NCI-H2227 treated with DMSO at 0.1 percent for 48 hours (cell line): ENCODE measurements at regions not wholly inside any gene's neighbourhood (a gene's known extent, or its start where the extent isn't known, plus 50 kb on each side); places are given as distances from the start of the nearest gene placed in this dataset.

ENCODE experiments used
- DNase-seq: peaks from one replicate; lab custom pipeline; 2025; lab: John Stamatoyannopoulos, UW

DNA sequence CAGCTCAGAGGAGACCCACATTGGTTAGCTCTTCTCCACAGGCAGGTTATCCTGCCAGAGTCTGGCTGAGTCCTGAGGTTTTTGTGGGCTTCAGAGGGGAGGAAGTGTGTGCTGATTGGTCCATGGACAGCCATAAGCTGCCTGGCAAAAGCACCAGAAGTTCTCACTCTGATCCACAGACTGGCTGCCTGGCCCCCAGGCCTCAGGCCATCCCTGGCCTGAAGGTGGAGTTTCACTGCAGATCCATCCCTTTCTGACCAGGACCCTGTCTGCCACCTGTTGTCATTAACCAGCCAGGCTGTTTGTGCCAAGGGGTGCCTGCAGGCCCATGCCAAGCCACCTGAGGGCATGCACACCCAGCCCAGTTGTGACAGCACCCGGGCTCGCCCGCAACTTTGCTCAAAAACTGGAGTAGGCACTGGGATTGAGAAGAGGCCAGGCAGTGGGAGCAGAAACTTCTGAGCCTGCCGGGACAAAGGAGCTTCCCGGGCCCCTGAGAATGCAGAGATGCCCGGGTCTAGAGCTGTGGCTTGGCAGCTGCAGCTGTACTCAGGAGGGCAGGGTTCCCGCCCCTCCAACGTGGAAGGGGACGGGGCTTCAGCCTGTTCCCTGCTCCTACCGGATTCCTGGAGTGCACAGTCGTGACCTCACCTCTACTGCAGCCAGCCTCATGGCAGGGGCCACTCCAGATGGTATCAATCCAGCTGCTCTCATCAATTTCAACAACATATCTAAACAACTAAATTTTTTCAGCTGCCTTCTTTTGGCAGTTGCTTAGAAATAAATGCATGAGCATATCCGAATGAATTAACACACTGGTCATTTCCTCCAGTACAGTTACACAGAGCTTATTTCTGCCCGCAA, 1277.3 kb downstream of the SLC16A7 start:
- DNase-seq: no peak

DNA sequence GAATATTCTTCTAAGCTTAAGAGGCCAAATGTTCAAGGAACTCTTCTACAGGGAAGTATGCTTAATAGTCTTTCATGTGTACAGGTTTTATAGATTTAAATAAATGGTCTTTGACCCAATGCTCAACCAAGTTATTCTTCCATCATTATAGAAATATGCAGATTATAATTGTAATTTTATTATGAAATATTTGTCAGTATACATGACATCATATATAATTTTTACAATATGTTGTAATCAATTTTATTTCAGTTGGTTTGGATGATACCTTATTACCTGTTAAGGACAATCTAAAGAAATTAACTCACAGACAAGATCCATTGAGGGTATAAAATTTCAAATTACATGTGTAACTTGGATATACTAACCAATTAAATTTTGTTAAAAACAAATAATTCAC, 1278.3 kb downstream of the SLC16A7 start:
- DNase-seq: no peak

GRCh38 chr12:60920841-60921495, 1325.1 kb downstream of the SLC16A7 start:
- no peak for DNase-seq

DNA sequence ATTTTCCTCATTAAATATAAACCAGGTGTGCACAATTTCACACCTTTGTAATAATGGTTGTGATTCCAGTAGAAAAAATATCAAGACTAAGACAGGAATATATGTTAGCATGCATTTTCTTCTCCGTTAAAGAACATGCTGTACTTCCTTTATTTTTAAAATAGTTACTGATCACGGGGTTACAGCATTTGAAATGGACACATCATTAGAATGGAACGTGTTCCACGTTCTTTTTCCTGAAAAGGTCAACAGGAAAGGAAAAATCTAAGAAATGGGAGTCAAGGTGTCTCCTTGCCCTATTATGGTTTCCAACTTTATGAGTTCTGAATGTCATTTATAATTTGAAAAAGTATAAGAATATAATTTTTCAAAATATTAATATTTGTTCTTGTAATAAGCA, 1325.7 kb downstream of the SLC16A7 start:
- DNase-seq: no peak

DNA sequence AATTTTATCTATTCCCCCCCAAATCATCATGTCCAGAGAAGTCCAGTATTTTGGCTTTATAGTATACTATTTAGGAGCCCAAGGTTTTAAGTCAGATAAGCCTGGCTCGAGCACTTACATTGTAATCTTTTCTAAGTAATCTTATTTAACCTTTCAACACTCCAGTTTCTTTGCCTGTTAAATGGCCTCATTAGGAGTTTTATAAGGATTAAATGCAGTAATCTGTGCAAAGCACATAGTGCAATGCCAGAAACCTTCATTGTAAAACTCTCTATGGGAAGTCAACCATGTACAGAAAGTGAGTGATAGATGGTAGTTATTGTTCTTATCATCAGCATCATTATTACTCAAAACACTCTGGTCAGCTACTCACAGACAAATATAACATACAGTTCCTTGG, 1330.4 kb downstream of the SLC16A7 start:
- no peak for DNase-seq

- DNase-seq: no peak
Observed at GRCh38 chr12:60930151-60930550, 1330.1 kb upstream of the USP15 start.

- no peak for DNase-seq
Observed at GRCh38 chr12:60935981-60936761, 1324.0 kb upstream of the USP15 start.

- DNase-seq: no peak
Observed at GRCh38 chr12:60947533-60947932, 1312.7 kb upstream of the USP15 start.

- no peak for DNase-seq
Observed at GRCh38 chr12:60967128-60967527, 1293.1 kb upstream of the USP15 start.

GRCh38 chr12:60977966-60978365, 1282.2 kb upstream of the USP15 start:
- DNase-seq: no peak

GRCh38 chr12:60980558-60980957, 1279.6 kb upstream of the USP15 start:
- DNase-seq: no peak

GRCh38 chr12:60981473-60981872, 1278.7 kb upstream of the USP15 start:
- no peak for DNase-seq

GRCh38 chr12:60992087-60992486, 1268.1 kb upstream of the USP15 start:
- no peak for DNase-seq

GRCh38 chr12:60995256-60995825, 1264.9 kb upstream of the USP15 start:
- no peak for DNase-seq

DNA sequence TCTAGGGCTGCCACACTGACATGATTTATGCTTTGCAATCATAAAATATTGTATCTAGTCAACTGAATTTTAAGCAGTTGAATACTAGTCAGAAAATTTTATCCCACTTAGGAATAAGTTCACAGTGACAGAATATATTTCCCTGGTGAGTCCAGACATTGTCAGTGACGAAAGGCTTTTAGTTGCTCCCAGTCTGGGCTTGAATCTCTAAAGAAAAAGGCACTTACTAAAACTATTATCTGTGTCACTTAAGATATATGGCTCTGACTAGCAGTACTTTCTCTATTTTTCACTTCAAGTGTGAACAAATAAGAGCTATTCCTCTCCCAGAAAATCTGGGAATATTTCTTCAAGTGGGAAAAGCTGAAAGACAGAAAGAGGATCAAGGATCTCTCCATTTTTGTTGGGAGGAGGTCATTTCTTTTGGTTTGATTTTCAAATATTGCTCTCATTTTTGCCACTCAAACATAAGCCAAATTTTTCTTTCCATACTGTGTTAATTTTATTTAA, 1262.3 kb upstream of the USP15 start:
- no peak for DNase-seq

GRCh38 chr12:61009192-61009591, 1251.0 kb upstream of the USP15 start:
- DNase-seq: no peak

DNA sequence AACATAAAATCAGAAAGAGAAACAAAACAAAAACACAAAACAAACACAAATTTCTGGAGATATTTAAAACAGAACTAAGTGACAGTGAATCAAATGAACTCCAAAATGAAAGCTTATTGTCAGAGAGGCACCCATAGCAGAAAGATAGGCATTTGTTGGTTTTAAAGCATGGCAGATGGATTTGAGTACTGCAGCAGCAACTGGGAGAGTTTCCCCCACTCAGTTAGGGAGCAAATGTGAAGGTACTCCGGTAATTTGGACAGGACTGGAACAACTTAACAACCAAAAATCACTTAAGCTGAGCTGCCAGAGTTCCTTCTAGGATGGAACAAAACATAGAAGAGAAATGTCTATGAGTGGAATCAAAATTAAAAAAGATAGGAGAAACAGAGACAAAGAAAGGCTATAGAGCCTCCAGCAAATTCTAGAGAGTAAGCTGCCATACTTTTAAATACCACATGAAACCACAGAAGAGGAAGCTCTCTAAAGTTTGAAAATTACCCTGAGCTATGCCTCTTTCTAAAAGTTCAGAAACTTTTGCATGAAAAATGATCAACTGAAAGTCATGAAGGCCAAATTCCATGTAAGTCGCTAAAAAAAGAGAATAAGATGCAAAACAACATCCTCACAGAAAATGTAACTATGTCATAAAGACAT, 1248.3 kb upstream of the USP15 start:
- DNase-seq: no peak

- DNase-seq: no peak
Observed at GRCh38 chr12:61018571-61018970, 1241.6 kb upstream of the USP15 start.

GRCh38 chr12:61023231-61023630, 1237.0 kb upstream of the USP15 start:
- DNase-seq: no peak

GRCh38 chr12:61029516-61029915, 1230.7 kb upstream of the USP15 start:
- no peak for DNase-seq

- no peak for DNase-seq
Observed at GRCh38 chr12:61037792-61038191, 1222.4 kb upstream of the USP15 start.

DNA sequence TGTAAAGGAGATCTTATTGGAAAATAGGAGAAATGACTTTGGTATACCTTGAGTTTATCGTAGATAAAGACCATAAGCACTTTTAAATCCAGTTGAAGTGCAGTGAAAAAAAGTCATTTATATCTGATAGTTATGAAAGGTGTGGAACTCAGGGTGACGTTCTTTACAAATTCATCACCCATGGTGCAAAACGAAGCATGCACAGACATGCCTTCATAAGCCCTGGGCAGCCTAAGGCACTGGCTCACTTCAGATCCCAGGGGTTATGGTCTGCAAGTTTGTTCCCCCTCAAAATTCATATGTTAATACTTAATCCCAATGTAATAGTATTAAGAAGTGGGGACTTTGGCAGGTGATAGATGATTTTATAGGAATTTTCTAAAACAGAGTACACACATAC, 1216.4 kb upstream of the USP15 start:
- DNase-seq: no peak
